OCI-LY7 (cell line): ENCODE measurements at regions not wholly inside any gene's neighbourhood (a gene's known extent, or its start where the extent isn't known, plus 50 kb on each side); places are given as distances from the start of the nearest gene placed in this dataset.

ENCODE experiments used
- BruUV-seq: library from RNA; stranded (reverse); fragments of 400-500 nt; replicated peaks from 2 replicates; lab custom pipeline; 2021; lab: Mats Ljungman, UMichigan
- CTCF ChIA-PET: fragments of 300-600 bp; sonication (Branson Sonifier 250); formaldehyde crosslinking; loops from one replicate; lab custom pipeline; 2022; ENCODE audit warnings: antibody characterized with exemption; ENCODE audit not compliant: unreplicated experiment; lab: Charles Lee
- POLR2A ChIA-PET: fragments of 300-600 bp; sonication (Branson Sonifier 250); formaldehyde crosslinking; loops from one replicate; lab custom pipeline; 2022; ENCODE audit warnings: antibody characterized with exemption; lab: Charles Lee
- DNase-seq: peaks from one replicate; pipeline ENCODE4 v3.0.0-alpha.2; 2015; ENCODE audit warnings: low spot score
- H2AFZ ChIP-seq: fragments of 200-600 bp; sonication (generic), shearing (Covaris generic); 2 replicates; pipeline ENCODE4 v1.6.1; 2014; ENCODE audit warnings: mild to moderate bottlenecking, antibody characterized with exemption, low read length, moderate library complexity
- H3K27ac ChIP-seq: fragments of 200-600 bp; sonication (generic); 2 replicates; pipeline ENCODE4 v1.5.1; 2014; ENCODE audit warnings: mixed run types, low read depth, mild to moderate bottlenecking, moderate library complexity, low read length, inconsistent platforms; ENCODE audit not compliant: poor library complexity, severe bottlenecking
- H3K36me3 ChIP-seq: fragments of 200-600 bp; sonication (generic); 2 replicates; pipeline ENCODE4 v1.6.1; 2014; ENCODE audit warnings: mild to moderate bottlenecking, antibody characterized with exemption, low read length, moderate library complexity, mixed read lengths; ENCODE audit not compliant: insufficient read depth
- H3K4me1 ChIP-seq: fragments of 200-600 bp; sonication (generic); 2 replicates; pipeline ENCODE4 v1.5.1; 2014; ENCODE audit warnings: mild to moderate bottlenecking, low read length; ENCODE audit not compliant: insufficient read depth, poor library complexity, severe bottlenecking
- H3K4me2 ChIP-seq: fragments of 200-600 bp; sonication (generic); 2 replicates; pipeline ENCODE4 v1.6.1; 2014; ENCODE audit warnings: mild to moderate bottlenecking, low read length
- H3K4me3 ChIP-seq: fragments of 200-600 bp; sonication (generic); 2 replicates; pipeline ENCODE4 v1.5.1; 2014; ENCODE audit warnings: mild to moderate bottlenecking, low read depth, low read length; ENCODE audit not compliant: poor library complexity, severe bottlenecking
- H3K79me2 ChIP-seq: fragments of 200-600 bp; sonication (generic); 2 replicates; pipeline ENCODE4 v1.6.1; 2016; ENCODE audit warnings: low read depth, mild to moderate bottlenecking, low read length, moderate library complexity, mixed read lengths; ENCODE audit not compliant: insufficient read depth
- H3K9me2 ChIP-seq: fragments of 200-600 bp; sonication (generic); 2 replicates; pipeline ENCODE4 v1.6.1; 2016; ENCODE audit warnings: mild to moderate bottlenecking, low read length, mixed read lengths; ENCODE audit not compliant: insufficient read depth
- H3K9me3 ChIP-seq: fragments of 200-600 bp; sonication (generic); 2 replicates; pipeline ENCODE4 v1.6.1; 2014; ENCODE audit warnings: mild to moderate bottlenecking, mixed run types, low read length, mixed read lengths
- H4K20me1 ChIP-seq: fragments of 200-600 bp; sonication (generic); 2 replicates; pipeline ENCODE4 v1.6.1; 2014; ENCODE audit warnings: mild to moderate bottlenecking, antibody characterized with exemption, low read length, moderate library complexity, mixed read lengths; ENCODE audit not compliant: insufficient read depth
- CTCF ChIP-seq: fragments of 200-600 bp; sonication (generic); conservative IDR thresholded peaks from 2 replicates; pipeline ENCODE4 v1.5.1; 2014; ENCODE audit warnings: mild to moderate bottlenecking, antibody characterized with exemption, low read length, moderate library complexity, mixed read lengths
- EZH2phosphoT487 ChIP-seq: fragments of 200-600 bp; sonication (generic); IDR thresholded peaks from 2 replicates; pipeline ENCODE4 v1.6.1; 2018; ENCODE audit warnings: low read depth, borderline replicate concordance, mild to moderate bottlenecking, mixed run types, antibody characterized with exemption, low read length, moderate library complexity, mixed read lengths
- intact Hi-C: fragments of 100-400 bp; cut with micrococcal nuclease; formaldehyde crosslinking; loops from one replicate; pipeline ENCODE4 v1.10.0; 2022; ENCODE audit not compliant: unreplicated experiment

- no peaks in the 10 kb centered on the region for H3K36me3 ChIP-seq
- DNase-seq: no peak
- H4K20me1 ChIP-seq: no peaks in the 10 kb centered on the region
- intact Hi-C loops: no loop called here
- H3K4me2 ChIP-seq: no peak overlapping the region
- no peaks in the 10 kb centered on the region for H3K4me1 ChIP-seq
- H3K9me3 ChIP-seq: no peaks in the 10 kb centered on the region
- H3K79me2 ChIP-seq: no peaks in the 10 kb centered on the region
- no peak overlapping the region for H3K4me3 ChIP-seq
- no peak overlapping the region for H2AFZ ChIP-seq
- no peak overlapping the region for H3K27ac ChIP-seq
- TF ChIP-seq EZH2phosphoT487: no peak
- TF ChIP-seq CTCF: no peak
- CTCF ChIA-PET: interaction anchor here (0.7 kb wide), 1 partner anchor 520 kb away, joined by 3 read pairs; no protein-coding TSS in a partner anchor
- POLR2A ChIA-PET: interaction anchor here (0.6 to 1.6 kb wide), 4 partner anchors 11 to 126 kb away, joined by 3 to 4 read pairs (median 3); no protein-coding TSS in a partner anchor
- BruUV-seq: no TSS peak
- H3K9me2 ChIP-seq: no peaks in the 10 kb centered on the region
These were observed 51.2 kb upstream of the HOPX start for GRCh38 chr4:56732301-56732700.

GRCh38 chr4:56731857-56732256, 50.8 kb upstream of the HOPX start:
- Histone ChIP-seq H3K4me1 (no peaks in the 10 kb centered on the region), H2AFZ (no peak overlapping the region), H3K9me2 (no peaks in the 10 kb centered on the region), H3K36me3 (no peaks in the 10 kb centered on the region), H3K4me2 (no peak overlapping the region), H4K20me1 (no peaks in the 10 kb centered on the region), H3K9me3 (no peaks in the 10 kb centered on the region), H3K4me3 (no peak overlapping the region), H3K79me2 (no peaks in the 10 kb centered on the region), H3K27ac (no peak overlapping the region)
- POLR2A ChIA-PET: interaction anchor here (0.6 to 1.7 kb wide), 5 partner anchors 10 to 126 kb away, joined by 3 to 7 read pairs (median 3); no protein-coding TSS in a partner anchor
- TF ChIP-seq CTCF: no peak
- no peak for TF ChIP-seq EZH2phosphoT487
- intact Hi-C loops: no loop called here
- BruUV-seq: no TSS peak
- CTCF ChIA-PET: interaction anchor here (0.7 kb wide), 1 partner anchor 519 kb away, joined by 3 read pairs; no protein-coding TSS in a partner anchor
- no peak for DNase-seq
